Fibroblast of lung (primary cell): ENCODE measurements at regions not wholly inside any gene's neighbourhood (a gene's known extent, or its start where the extent isn't known, plus 50 kb on each side); places are given as distances from the start of the nearest gene placed in this dataset.
A peak's percentile ranks its signal among the peaks of the same experiment; 100 is the strongest.
"Not testable (repeated sequence)": the region's sequence is repeated elsewhere in the genome, so short reads cannot be mapped to it uniquely, and the experiment has no call there.

ENCODE experiments used
- DNase-seq, 2 donors: peaks; one replicate each; pipeline versions ENCODE4 v3.0.0 to v3.0.0-alpha.2; 2010; ENCODE audit warnings: low read depth in 2 of 2
- H2AFZ ChIP-seq: 2 replicates; pipeline ENCODE4 v1.5.1; 2012; ENCODE audit warnings: low read length, control low read depth, inconsistent platforms
- H3K27ac ChIP-seq: 2 replicates; pipeline ENCODE4 v1.5.1; 2011; ENCODE audit warnings: low read length, control low read depth; ENCODE audit not compliant: insufficient read depth
- H3K27me3 ChIP-seq: 2 replicates; pipeline ENCODE4 v1.5.1; 2011; ENCODE audit warnings: mild to moderate bottlenecking, low read length; ENCODE audit not compliant: control insufficient read depth, insufficient read depth
- H3K36me3 ChIP-seq: 2 replicates; pipeline ENCODE4 v1.5.1; 2011; ENCODE audit warnings: low read length; ENCODE audit not compliant: control insufficient read depth, insufficient read depth
- H3K4me1 ChIP-seq: 2 replicates; pipeline ENCODE4 v1.5.1; 2011; ENCODE audit warnings: low read length; ENCODE audit not compliant: control insufficient read depth, insufficient read depth; ENCODE audit errors: extremely low read depth
- H3K4me2 ChIP-seq: 2 replicates; pipeline ENCODE4 v1.5.1; 2011; ENCODE audit warnings: low read length, control low read depth; ENCODE audit not compliant: insufficient read depth; ENCODE audit errors: extremely low read depth
- H3K4me3 ChIP-seq, 4 experiments: fragments of 200-600 bp in 1 of 4; sonication (generic) in 1 of 4; replicated peaks in 1 of 4; 2 replicates each; pipeline ENCODE4 v1.5.1; 2011 to 2016; ENCODE audit warnings: low read length in 4 of 4, low read depth in 3 of 4, mild to moderate bottlenecking in 3 of 4, control low read depth in 2 of 4, inconsistent platforms in 1 of 4, mixed read lengths in 1 of 4; ENCODE audit not compliant: insufficient read depth in 1 of 4; ENCODE audit errors: control extremely low read depth in 1 of 4
- H3K79me2 ChIP-seq: 2 replicates; pipeline ENCODE4 v1.5.1; 2012; ENCODE audit warnings: mild to moderate bottlenecking, low read length, inconsistent platforms; ENCODE audit not compliant: control insufficient read depth, insufficient read depth
- H3K9ac ChIP-seq: 2 replicates; pipeline ENCODE4 v1.5.1; 2011; ENCODE audit warnings: mild to moderate bottlenecking, low read length, control low read depth; ENCODE audit not compliant: insufficient read depth
- H3K9me3 ChIP-seq: 2 replicates; pipeline ENCODE4 v1.5.1; 2012; ENCODE audit warnings: low read depth, low read length; ENCODE audit not compliant: control insufficient read depth, insufficient read depth
- H4K20me1 ChIP-seq: 2 replicates; pipeline ENCODE4 v1.5.1; 2011; ENCODE audit warnings: low read length; ENCODE audit not compliant: control insufficient read depth, insufficient read depth; ENCODE audit errors: extremely low read depth
- EZH2 ChIP-seq: IDR thresholded peaks from 2 replicates; pipeline ENCODE4 v1.5.1; 2012; ENCODE audit warnings: low read length, control low read depth, mild to moderate bottlenecking; ENCODE audit errors: missing control alignments
- TF ChIP-seq, protein P1 (sequence below), 2 donors: IDR thresholded peaks in 1 of 2; conservative IDR thresholded peaks in 1 of 2; 1 replicate in 1 of 2; 2 replicates in 1 of 2; pipeline ENCODE4 v1.5.1; 2011 to 2012; ENCODE audit warnings: low read length in 2 of 2, control low read depth in 1 of 2, inconsistent platforms in 1 of 2, low read depth in 1 of 2, mild to moderate bottlenecking in 1 of 2

- H3K27me3 ChIP-seq: peaks cover 2% of the 10 kb centered on the region
- no peaks in the 10 kb centered on the region for H3K36me3 ChIP-seq
- H3K27ac ChIP-seq: no peak overlapping the region
- H3K4me1 ChIP-seq: no peaks in the 10 kb centered on the region
- H3K4me2 ChIP-seq: no peak overlapping the region
- no peak for DNase-seq
- H3K4me3 ChIP-seq: no peak overlapping the region
- H3K9me3 ChIP-seq: no peaks in the 10 kb centered on the region
- no peak overlapping the region for H2AFZ ChIP-seq
- H3K9ac ChIP-seq: no peak overlapping the region
- TF ChIP-seq EZH2: no peak
- TF ChIP-seq, protein P1, sequence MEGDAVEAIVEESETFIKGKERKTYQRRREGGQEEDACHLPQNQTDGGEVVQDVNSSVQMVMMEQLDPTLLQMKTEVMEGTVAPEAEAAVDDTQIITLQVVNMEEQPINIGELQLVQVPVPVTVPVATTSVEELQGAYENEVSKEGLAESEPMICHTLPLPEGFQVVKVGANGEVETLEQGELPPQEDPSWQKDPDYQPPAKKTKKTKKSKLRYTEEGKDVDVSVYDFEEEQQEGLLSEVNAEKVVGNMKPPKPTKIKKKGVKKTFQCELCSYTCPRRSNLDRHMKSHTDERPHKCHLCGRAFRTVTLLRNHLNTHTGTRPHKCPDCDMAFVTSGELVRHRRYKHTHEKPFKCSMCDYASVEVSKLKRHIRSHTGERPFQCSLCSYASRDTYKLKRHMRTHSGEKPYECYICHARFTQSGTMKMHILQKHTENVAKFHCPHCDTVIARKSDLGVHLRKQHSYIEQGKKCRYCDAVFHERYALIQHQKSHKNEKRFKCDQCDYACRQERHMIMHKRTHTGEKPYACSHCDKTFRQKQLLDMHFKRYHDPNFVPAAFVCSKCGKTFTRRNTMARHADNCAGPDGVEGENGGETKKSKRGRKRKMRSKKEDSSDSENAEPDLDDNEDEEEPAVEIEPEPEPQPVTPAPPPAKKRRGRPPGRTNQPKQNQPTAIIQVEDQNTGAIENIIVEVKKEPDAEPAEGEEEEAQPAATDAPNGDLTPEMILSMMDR (conservative IDR thresholded peaks at IDR 0.05 in 1 of 2, IDR thresholded peaks at IDR 0.05 in 1 of 2; ENCODE audit: low read depth in 1 of 2, low read length in 2 of 2): no peak
- no peaks in the 10 kb centered on the region for H3K79me2 ChIP-seq
- H4K20me1 ChIP-seq: no peaks in the 10 kb centered on the region
These were observed 77.6 kb downstream of the SETD4 start for GRCh38 chr21:35982717-35983116.

- Histone ChIP-seq H3K27ac (no peak overlapping the region), H3K4me2 (no peak overlapping the region), H3K4me1 (no peaks in the 10 kb centered on the region), H3K9me3 (no peaks in the 10 kb centered on the region), H3K9ac (no peak overlapping the region), H3K36me3 (no peaks in the 10 kb centered on the region), H3K4me3 (no peak overlapping the region), H2AFZ (no peak overlapping the region), H3K27me3 (peaks cover 2% of the 10 kb centered on the region), H4K20me1 (no peaks in the 10 kb centered on the region), H3K79me2 (no peaks in the 10 kb centered on the region)
- no peak for TF ChIP-seq EZH2
- TF ChIP-seq, protein P1 (conservative IDR thresholded peaks at IDR 0.05 in 1 of 2, IDR thresholded peaks at IDR 0.05 in 1 of 2; ENCODE audit: low read depth in 1 of 2, low read length in 2 of 2): no peak
- DNase-seq: no peak
These were observed 78.7 kb downstream of the SETD4 start for GRCh38 chr21:35981514-35982070.

DNA sequence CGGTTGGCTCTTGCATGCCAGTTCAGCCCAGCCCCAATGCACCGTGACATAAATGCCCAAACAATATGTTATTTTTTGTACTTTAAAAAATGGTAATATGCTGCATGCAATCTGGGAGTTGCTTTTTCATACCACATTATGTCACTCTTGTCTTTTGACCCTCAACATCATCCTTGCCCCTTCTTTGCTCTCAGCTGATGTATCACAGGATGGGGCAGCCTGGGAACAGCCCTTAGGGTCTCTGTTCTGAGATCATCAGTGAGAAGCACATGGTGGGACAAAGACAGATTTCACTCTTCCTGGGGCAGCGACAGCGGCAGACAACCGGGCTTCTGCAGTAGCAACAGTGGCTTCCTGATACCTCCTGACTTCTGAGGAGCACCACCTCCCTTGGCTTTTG, 79.5 kb downstream of the SETD4 start:
- Histone ChIP-seq H3K79me2 (no peaks in the 10 kb centered on the region), H3K9ac (no peak overlapping the region), H4K20me1 (no peaks in the 10 kb centered on the region), H3K4me3 (no peak overlapping the region), H3K4me2 (no peak overlapping the region), H3K36me3 (no peaks in the 10 kb centered on the region), H3K9me3 (no peaks in the 10 kb centered on the region), H3K27ac (no peak overlapping the region), H3K27me3 (peaks cover 2% of the 10 kb centered on the region), H3K4me1 (no peaks in the 10 kb centered on the region), H2AFZ (no peak overlapping the region)
- no peak for TF ChIP-seq EZH2
- TF ChIP-seq, protein P1 (conservative IDR thresholded peaks at IDR 0.05 in 1 of 2, IDR thresholded peaks at IDR 0.05 in 1 of 2; ENCODE audit: low read depth in 1 of 2, low read length in 2 of 2): no peak
- no peak for DNase-seq

DNA sequence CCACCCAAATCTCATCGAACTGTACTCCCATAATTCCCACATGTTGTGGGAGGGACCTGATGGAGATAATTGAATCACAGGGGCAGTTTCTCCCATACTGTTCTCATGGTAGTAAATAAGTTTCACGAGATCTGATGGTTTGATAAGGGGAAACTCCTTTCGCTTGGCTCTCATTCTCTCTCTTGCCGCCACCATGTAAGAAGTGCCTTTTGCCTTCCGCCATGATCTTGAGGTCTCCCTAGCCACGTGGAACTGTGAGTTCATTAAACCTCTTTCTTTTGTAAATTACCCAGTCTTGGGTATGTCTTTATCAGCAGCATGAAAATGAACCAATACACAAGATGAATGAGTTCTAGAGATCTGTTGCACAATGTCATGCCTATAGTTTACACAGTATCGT, 82.5 kb downstream of the SETD4 start:
- H3K4me2 ChIP-seq, H3K4me3 ChIP-seq, H3K79me2 ChIP-seq, H3K36me3 ChIP-seq, H3K9ac ChIP-seq, H3K27me3 ChIP-seq, H3K9me3 ChIP-seq, H2AFZ ChIP-seq, H4K20me1 ChIP-seq, H3K27ac ChIP-seq, H3K4me1 ChIP-seq: not testable (repeated sequence)
- DNase-seq: peak in 1 of 2 donors; percentile 26
